ENCODE measurements at regions not wholly inside any gene's neighbourhood (a gene's known extent, or its start where the extent isn't known, plus 50 kb on each side); places are given as distances from the start of the nearest gene placed in this dataset.

- no peak for ATAC-seq
- DNase-seq = no peak
These were observed 50.0 kb downstream of the PABIR2 start for GRCh38 chrX:134747006-134747405.

- DNase-seq (no peak), ATAC-seq (no peak)
These were observed 50.6 kb downstream of the PABIR2 start for GRCh38 chrX:134746410-134746785.

GRCh38 chrX:134745636-134746409 lies 51.2 kb downstream of the PABIR2 start:
- ATAC-seq (no peak), DNase-seq (no peak)

GRCh38 chrX:134743091-134743490 lies 53.9 kb downstream of the PABIR2 start:
- ATAC-seq (no peak), DNase-seq (no peak)

GRCh38 chrX:134742573-134742972 lies 54.4 kb downstream of the PABIR2 start:
- DNase-seq (no peak), ATAC-seq (no peak)

GRCh38 chrX:134741746-134742145 lies 55.3 kb downstream of the PABIR2 start:
- DNase-seq (no peak), ATAC-seq (no peak)

- DNase-seq (no peak), ATAC-seq (no peak)
These were observed 57.8 kb downstream of the PABIR2 start for GRCh38 chrX:134738986-134739740.

- ATAC-seq (no peak), DNase-seq (no peak)
These were observed 58.6 kb downstream of the PABIR2 start for GRCh38 chrX:134738445-134738844.

GRCh38 chrX:134737721-134738369 lies 59.2 kb downstream of the PABIR2 start:
- DNase-seq (no peak), ATAC-seq (no peak)

- no peak for DNase-seq
- no peak for ATAC-seq
These were observed 59.9 kb downstream of the PABIR2 start for GRCh38 chrX:134737061-134737460.

GRCh38 chrX:134736356-134736755 lies 60.6 kb downstream of the PABIR2 start:
- ATAC-seq = no peak
- no peak for DNase-seq

- ATAC-seq (no peak), DNase-seq (no peak)
These were observed 62.0 kb downstream of the PABIR2 start for GRCh38 chrX:134735015-134735414.

GRCh38 chrX:134734466-134734952 lies 62.5 kb downstream of the PABIR2 start:
- ATAC-seq (no peak), DNase-seq (no peak)

- no peak for ATAC-seq
- DNase-seq = no peak
These were observed 63.4 kb downstream of the PABIR2 start for GRCh38 chrX:134733591-134733990.

- DNase-seq = no peak
- ATAC-seq = no peak
These were observed 64.3 kb downstream of the PABIR2 start for GRCh38 chrX:134732676-134733075.

GRCh38 chrX:134732152-134732551 lies 64.9 kb downstream of the PABIR2 start:
- no peak for ATAC-seq
- no peak for DNase-seq

- ATAC-seq = no peak
- no peak for DNase-seq
These were observed 69.1 kb upstream of the PLAC1 start for GRCh38 chrX:134727363-134727762.

- DNase-seq (no peak), ATAC-seq (no peak)
These were observed 66.9 kb upstream of the PLAC1 start for GRCh38 chrX:134725103-134725690.

GRCh38 chrX:134721766-134722532 lies 63.7 kb upstream of the PLAC1 start:
- no peak for ATAC-seq
- DNase-seq = no peak

GRCh38 chrX:134718966-134719317 lies 60.7 kb upstream of the PLAC1 start:
- ATAC-seq = peak; percentile 60
- peak; percentile 21 for DNase-seq

GRCh38 chrX:134718105-134718965 lies 60.1 kb upstream of the PLAC1 start:
- DNase-seq (no peak), ATAC-seq (peak; percentile 57)

Data from stimulated activated naive CD8-positive, alpha-beta T cell treated with anti-CD3 and anti-CD28 coated beads, Interleukin-15, Interleukin-2, amounts not matched to agents 100 U/mL and 50 U/mL, for 24 hours (primary cell).